Mucosa of stomach (tissue), 1 donor: ENCODE measurements at regions not wholly inside any gene's neighbourhood (a gene's known extent, or its start where the extent isn't known, plus 50 kb on each side); places are given as distances from the start of the nearest gene placed in this dataset.
"Not testable (repeated sequence)": the region's sequence is repeated elsewhere in the genome, so short reads cannot be mapped to it uniquely, and the experiment has no call there.

Experiments used
- H3K27me3 ChIP-seq: one replicate; pipeline ENCODE4 v1.7.0; 2013; ENCODE audit warnings: mild to moderate bottlenecking, low read length; ENCODE audit not compliant: control insufficient read depth, insufficient read depth
- H3K36me3 ChIP-seq: one replicate; pipeline ENCODE4 v1.7.0; 2013; ENCODE audit warnings: low read length; ENCODE audit not compliant: control insufficient read depth, insufficient read depth
- H3K4me1 ChIP-seq: one replicate; pipeline ENCODE4 v1.7.0; 2013; ENCODE audit warnings: mild to moderate bottlenecking, low read length; ENCODE audit not compliant: control insufficient read depth, insufficient read depth
- H3K4me3 ChIP-seq: one replicate; pipeline ENCODE4 v1.7.0; 2013; ENCODE audit warnings: low read length
- H3K9ac ChIP-seq: one replicate; pipeline ENCODE4 v1.7.0; 2013; ENCODE audit warnings: mild to moderate bottlenecking, low read length, moderate library complexity
- H3K9me3 ChIP-seq: one replicate; pipeline ENCODE4 v1.7.0; 2013; ENCODE audit warnings: mild to moderate bottlenecking, low read length, moderate library complexity; ENCODE audit not compliant: control insufficient read depth
- donor health status: Pancreatic carcinoma.

DNA sequence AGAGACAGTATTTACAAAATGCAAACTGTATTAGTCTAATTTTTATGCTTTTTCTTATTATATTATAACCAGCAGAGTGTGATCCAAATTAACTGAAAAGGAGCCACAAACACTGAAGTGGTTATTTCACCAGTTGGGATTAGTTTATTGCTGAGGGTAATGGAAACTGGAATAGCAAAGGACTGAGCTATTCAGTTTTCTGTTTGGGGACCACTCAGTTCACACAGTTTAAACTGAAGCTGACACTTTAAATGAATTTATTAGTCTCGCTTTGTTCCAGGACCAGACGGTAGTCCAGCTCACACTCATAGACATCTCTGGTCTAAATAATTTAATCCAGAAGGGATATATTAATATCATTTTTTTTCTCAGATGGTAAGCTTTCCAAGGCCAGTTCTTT is 410.7 kb downstream of the LTN1 start:
- Histone ChIP-seq H3K27me3 (no peaks in the 10 kb centered on the region), H3K4me3 (no peak overlapping the region), H3K9me3 (no peaks in the 10 kb centered on the region), H3K36me3 (no peaks in the 10 kb centered on the region), H3K9ac (no peak overlapping the region), H3K4me1 (no peaks in the 10 kb centered on the region)

- H3K4me1 ChIP-seq, H3K4me3 ChIP-seq, H3K27me3 ChIP-seq, H3K9me3 ChIP-seq, H3K9ac ChIP-seq, H3K36me3 ChIP-seq: not testable (repeated sequence)
Observed at GRCh38 chr21:28581311-28581731, 411.4 kb downstream of the LTN1 start.

GRCh38 chr21:28580585-28580984 is 412.1 kb downstream of the LTN1 start:
- Histone ChIP-seq H3K9me3 (no peaks in the 10 kb centered on the region), H3K27me3 (no peaks in the 10 kb centered on the region), H3K36me3 (no peaks in the 10 kb centered on the region), H3K9ac (no peak overlapping the region), H3K4me1 (no peaks in the 10 kb centered on the region), H3K4me3 (no peak overlapping the region)

- Histone ChIP-seq H3K27me3 (no peaks in the 10 kb centered on the region), H3K9me3 (no peaks in the 10 kb centered on the region), H3K4me1 (no peaks in the 10 kb centered on the region), H3K36me3 (no peaks in the 10 kb centered on the region), H3K9ac (no peak overlapping the region), H3K4me3 (no peak overlapping the region)
Observed at GRCh38 chr21:28579986-28580550, 412.6 kb downstream of the LTN1 start.

GRCh38 chr21:28568692-28569091 is 424.0 kb downstream of the LTN1 start:
- no peaks in the 10 kb centered on the region for H3K9me3 ChIP-seq
- no peak overlapping the region for H3K9ac ChIP-seq
- no peaks in the 10 kb centered on the region for H3K4me1 ChIP-seq
- no peaks in the 10 kb centered on the region for H3K27me3 ChIP-seq
- no peaks in the 10 kb centered on the region for H3K36me3 ChIP-seq
- no peak overlapping the region for H3K4me3 ChIP-seq

GRCh38 chr21:28563933-28564332 is 428.7 kb downstream of the LTN1 start:
- not testable (repeated sequence) for H3K9ac ChIP-seq, H3K36me3 ChIP-seq, H3K27me3 ChIP-seq, H3K4me3 ChIP-seq, H3K9me3 ChIP-seq, H3K4me1 ChIP-seq

GRCh38 chr21:28561772-28562171 is 430.9 kb downstream of the LTN1 start:
- H3K4me3 ChIP-seq: no peak overlapping the region
- H3K4me1 ChIP-seq: no peaks in the 10 kb centered on the region
- no peak overlapping the region for H3K9ac ChIP-seq
- H3K36me3 ChIP-seq: no peaks in the 10 kb centered on the region
- H3K9me3 ChIP-seq: no peaks in the 10 kb centered on the region
- H3K27me3 ChIP-seq: no peaks in the 10 kb centered on the region

- Histone ChIP-seq H3K36me3 (no peaks in the 10 kb centered on the region), H3K4me1 (no peaks in the 10 kb centered on the region), H3K9me3 (no peaks in the 10 kb centered on the region), H3K4me3 (no peak overlapping the region), H3K9ac (no peak overlapping the region), H3K27me3 (no peaks in the 10 kb centered on the region)
Observed at GRCh38 chr21:28554660-28555475, 437.8 kb downstream of the LTN1 start.

DNA sequence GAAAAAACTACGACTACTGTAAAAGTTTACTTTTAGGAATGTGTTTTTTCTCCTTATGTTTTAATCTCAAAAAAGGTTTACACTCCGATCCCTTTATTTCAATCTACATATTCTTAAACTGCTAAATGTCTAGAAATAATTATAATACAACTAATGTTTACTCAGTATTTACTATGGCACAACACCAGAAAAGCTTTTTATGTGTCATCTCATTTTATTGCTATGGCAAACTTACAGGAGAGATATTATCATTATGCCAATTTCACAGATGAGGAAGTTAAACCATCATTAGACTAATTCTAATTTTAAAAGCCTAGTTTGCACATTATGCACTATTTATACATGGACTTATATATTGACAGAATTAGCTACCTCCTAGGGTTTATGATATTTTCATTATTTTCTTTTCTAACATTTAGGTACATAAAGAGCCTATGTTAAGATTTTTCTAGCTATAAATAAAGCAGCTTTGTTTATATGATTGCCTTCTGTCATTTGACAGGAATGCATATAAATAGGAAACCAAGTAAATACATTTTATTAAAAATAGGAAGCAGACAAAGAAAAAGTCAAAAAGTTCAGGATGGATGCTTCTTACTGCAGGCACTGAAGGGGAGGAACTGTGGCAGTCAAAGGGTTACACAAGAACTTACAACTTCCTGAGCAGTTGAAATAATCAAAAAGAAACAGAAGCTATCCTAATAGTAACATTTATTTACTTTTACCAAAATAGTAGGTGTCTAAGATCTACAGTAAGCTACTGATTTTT is 442.4 kb downstream of the LTN1 start:
- Histone ChIP-seq H3K4me3 (no peak overlapping the region), H3K36me3 (no peaks in the 10 kb centered on the region), H3K4me1 (no peaks in the 10 kb centered on the region), H3K9ac (no peak overlapping the region), H3K9me3 (no peaks in the 10 kb centered on the region), H3K27me3 (no peaks in the 10 kb centered on the region)

GRCh38 chr21:28548291-28548690 is 444.4 kb downstream of the LTN1 start:
- Histone ChIP-seq H3K36me3 (no peaks in the 10 kb centered on the region), H3K9me3 (no peaks in the 10 kb centered on the region), H3K4me3 (no peak overlapping the region), H3K4me1 (no peaks in the 10 kb centered on the region), H3K27me3 (no peaks in the 10 kb centered on the region), H3K9ac (no peak overlapping the region)

- no peaks in the 10 kb centered on the region for H3K27me3 ChIP-seq
- no peak overlapping the region for H3K4me3 ChIP-seq
- no peaks in the 10 kb centered on the region for H3K36me3 ChIP-seq
- no peaks in the 10 kb centered on the region for H3K9me3 ChIP-seq
- no peak overlapping the region for H3K9ac ChIP-seq
- no peaks in the 10 kb centered on the region for H3K4me1 ChIP-seq
Observed at GRCh38 chr21:28547766-28548165, 444.9 kb downstream of the LTN1 start.

DNA sequence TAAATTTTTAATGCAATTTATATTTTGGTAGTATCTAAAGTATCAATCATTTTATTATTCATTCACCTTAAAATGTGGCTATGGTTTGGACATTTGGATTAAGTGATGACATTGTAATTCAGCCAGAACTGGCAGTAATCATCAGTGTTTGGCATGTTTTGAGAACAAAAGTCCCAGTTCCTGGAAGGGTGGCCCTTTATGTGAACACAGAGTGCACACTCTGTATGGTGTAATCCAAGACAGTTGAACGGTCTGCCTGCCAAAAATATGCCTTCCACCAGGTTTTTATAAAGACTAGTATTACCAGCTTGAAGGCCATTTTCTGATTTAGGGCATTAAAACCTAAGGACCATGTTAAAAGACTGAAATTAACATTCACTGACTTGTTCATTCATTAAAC is 448.7 kb downstream of the LTN1 start:
- Histone ChIP-seq H3K9ac (no peak overlapping the region), H3K9me3 (no peaks in the 10 kb centered on the region), H3K4me1 (no peaks in the 10 kb centered on the region), H3K36me3 (no peaks in the 10 kb centered on the region), H3K4me3 (no peak overlapping the region), H3K27me3 (no peaks in the 10 kb centered on the region)
